ENCODE measurements at regions not wholly inside any gene's neighbourhood (a gene's known extent, or its start where the extent isn't known, plus 50 kb on each side); places are given as distances from the start of the nearest gene placed in this dataset.

DNA sequence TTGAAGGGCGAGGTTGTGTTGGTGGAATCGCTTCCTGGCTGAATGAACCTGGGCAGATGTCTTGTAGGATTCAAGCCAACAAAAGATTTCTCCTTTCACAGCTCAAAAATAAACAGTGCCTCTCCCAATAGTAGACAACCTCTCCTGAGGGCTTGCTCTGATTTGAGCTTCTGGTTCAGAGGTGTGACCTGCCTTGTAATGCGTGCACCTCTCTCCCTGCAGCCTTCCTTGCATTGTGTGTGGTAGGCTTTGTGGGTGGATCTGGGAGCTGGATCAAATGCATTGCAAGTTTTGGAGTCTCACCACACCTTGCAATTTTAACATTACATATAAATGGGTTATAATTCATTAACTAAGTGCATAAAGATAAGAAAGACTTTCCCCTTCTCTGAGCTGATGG is 96.9 kb upstream of the PTCH1 start:
- TF ChIP-seq, protein P1, sequence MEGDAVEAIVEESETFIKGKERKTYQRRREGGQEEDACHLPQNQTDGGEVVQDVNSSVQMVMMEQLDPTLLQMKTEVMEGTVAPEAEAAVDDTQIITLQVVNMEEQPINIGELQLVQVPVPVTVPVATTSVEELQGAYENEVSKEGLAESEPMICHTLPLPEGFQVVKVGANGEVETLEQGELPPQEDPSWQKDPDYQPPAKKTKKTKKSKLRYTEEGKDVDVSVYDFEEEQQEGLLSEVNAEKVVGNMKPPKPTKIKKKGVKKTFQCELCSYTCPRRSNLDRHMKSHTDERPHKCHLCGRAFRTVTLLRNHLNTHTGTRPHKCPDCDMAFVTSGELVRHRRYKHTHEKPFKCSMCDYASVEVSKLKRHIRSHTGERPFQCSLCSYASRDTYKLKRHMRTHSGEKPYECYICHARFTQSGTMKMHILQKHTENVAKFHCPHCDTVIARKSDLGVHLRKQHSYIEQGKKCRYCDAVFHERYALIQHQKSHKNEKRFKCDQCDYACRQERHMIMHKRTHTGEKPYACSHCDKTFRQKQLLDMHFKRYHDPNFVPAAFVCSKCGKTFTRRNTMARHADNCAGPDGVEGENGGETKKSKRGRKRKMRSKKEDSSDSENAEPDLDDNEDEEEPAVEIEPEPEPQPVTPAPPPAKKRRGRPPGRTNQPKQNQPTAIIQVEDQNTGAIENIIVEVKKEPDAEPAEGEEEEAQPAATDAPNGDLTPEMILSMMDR (IDR thresholded peaks at IDR 0.05): no peak
- no peak for TF ChIP-seq POLR2A (IDR thresholded peaks at IDR 0.05)
